ENCODE measurements at regions not wholly inside any gene's neighbourhood (a gene's known extent, or its start where the extent isn't known, plus 50 kb on each side); places are given as distances from the start of the nearest gene placed in this dataset.

GRCh38 chr3:26343647-26344046 is 278.9 kb upstream of the LRRC3B start (continued):
- TF ChIP-seq MAFF (IDR thresholded peaks at IDR 0.05; ENCODE audit: low read depth, low read length) (no peak), ZNF33A (CRISPR knock-in tag; IDR thresholded peaks at IDR 0.05; ENCODE audit: borderline replicate concordance) (no peak), ETS1 (CRISPR knock-in tag; IDR thresholded peaks at IDR 0.05) (no peak)

GRCh38 chr3:26345613-26346012 is 277.0 kb upstream of the LRRC3B start:
- in situ Hi-C loops (cut with HindIII; ENCODE audit: extremely low pct_ligation_motif_present, low pct_unique_long_range_greater_than_20kb), result no loop called here
- Histone ChIP-seq H3K4me2 (ENCODE audit: low read depth, low read length) (no peak overlapping the region), H4K20me1 (ENCODE audit: insufficient read depth, low read length) (no peaks in the 10 kb centered on the region), H3K27me3 (ENCODE audit: control insufficient read depth in 1 of 2, insufficient read depth in 2 of 2, low read length in 2 of 2) (no peaks in the 10 kb centered on the region), H3K4me1 (ENCODE audit: insufficient read depth, low read length) (no peaks in the 10 kb centered on the region), H3K79me2 (ENCODE audit: insufficient read depth, low read length) (no peaks in the 10 kb centered on the region), H3K27ac (ENCODE audit: extremely low read length, insufficient read depth, low read length) (no peak overlapping the region), H3K9me3 (ENCODE audit: low read length) (peaks cover 88% of the 10 kb centered on the region), H3K9ac (ENCODE audit: insufficient read depth, low read depth, low read length) (no peak overlapping the region), H3K4me3 (replicated peaks in 1 of 3; ENCODE audit: insufficient read depth in 1 of 3, low read depth in 2 of 3, low read length in 3 of 3) (no peak overlapping the region), H3K36me3 (replicated peaks in 1 of 2; ENCODE audit: control insufficient read depth in 1 of 2, insufficient read depth in 2 of 2, low read length in 2 of 2) (no peaks in the 10 kb centered on the region), H2AFZ (ENCODE audit: low read length) (no peak overlapping the region)
- FAIRE-seq, result no peak
- BruUV-seq (replicated peaks), result no TSS peak
- POLR2A ChIA-PET, result no interaction called here
- ATAC-seq, result no peak
- 13% methylated on average over 7 of the region's 10 CpGs for WGBS (ENCODE audit: low lambda C conversion rate)
- DNase-seq (ENCODE audit: low spot score), result no peak
- intact Hi-C loops (cut with micrococcal nuclease; ENCODE audit: unreplicated experiment), result no loop called here
- CTCF ChIA-PET (ENCODE audit: low intra/inter-chr PET ratio, low total read pairs), result no interaction called here
- TF ChIP-seq IKZF1 (IDR thresholded peaks at IDR 0.05) (no peak), CBX5 (CRISPR knock-in tag; IDR thresholded peaks at IDR 0.05; ENCODE audit: borderline replicate concordance) (no peak), KAT8 (CRISPR knock-in tag; IDR thresholded peaks at IDR 0.05) (no peak), PHF20 (CRISPR knock-in tag; IDR thresholded peaks at IDR 0.05) (no peak), ZMAT5 (CRISPR knock-in tag; IDR thresholded peaks at IDR 0.05; ENCODE audit: borderline replicate concordance, low read depth) (no peak), ZNF761 (CRISPR knock-in tag; conservative IDR thresholded peaks at IDR 0.05) (no peak), MEIS2 (CRISPR knock-in tag; IDR thresholded peaks at IDR 0.05) (no peak), ZFX (CRISPR knock-in tag; IDR thresholded peaks at IDR 0.05; ENCODE audit: low read depth) (no peak), SNAPC4 (CRISPR knock-in tag; IDR thresholded peaks at IDR 0.05) (no peak), HMG20A (CRISPR knock-in tag; IDR thresholded peaks at IDR 0.05; ENCODE audit: borderline replicate concordance) (no peak), RFX5 (IDR thresholded peaks at IDR 0.05; ENCODE audit: low read depth, low read length) (no peak), ZGPAT (CRISPR knock-in tag; IDR thresholded peaks at IDR 0.05) (no peak), SIX1 (CRISPR knock-in tag; IDR thresholded peaks at IDR 0.05; ENCODE audit: borderline replicate concordance) (no peak)

Measured in HepG2 (cell line).